CD4-positive, alpha-beta T cell treated with Interleukin-15 for 1 hour (primary cell): ENCODE measurements at regions not wholly inside any gene's neighbourhood (a gene's known extent, or its start where the extent isn't known, plus 50 kb on each side); places are given as distances from the start of the nearest gene placed in this dataset.

Source experiments
- DNase-seq: peaks from one replicate; pipeline ENCODE4 v3.0.0-alpha.2; 2020

- DNase-seq: no peak
Measured at GRCh38 chr1:90778486-90778885, 61.4 kb upstream of the BARHL2 start.

GRCh38 chr1:90773812-90774211 lies 56.7 kb upstream of the BARHL2 start:
- no peak for DNase-seq

GRCh38 chr1:90768826-90769225 lies 51.7 kb upstream of the BARHL2 start:
- DNase-seq: no peak

- DNase-seq: no peak
Measured at GRCh38 chr1:90768098-90768497, 51.0 kb upstream of the BARHL2 start.
